ENCODE measurements at regions not wholly inside any gene's neighbourhood (a gene's known extent, or its start where the extent isn't known, plus 50 kb on each side); places are given as distances from the start of the nearest gene placed in this dataset.

GRCh38 chr2:16828044-16828827 lies 162.6 kb upstream of the CYRIA start:
- no peaks in the 10 kb centered on the region for H3K9me2 ChIP-seq (replicated peaks; ENCODE audit: insufficient read depth)
- H2AFZ ChIP-seq = no peak overlapping the region
- no peaks in the 10 kb centered on the region for H4K20me1 ChIP-seq (ENCODE audit: insufficient read depth, poor library complexity, severe bottlenecking)
- H3K4me1 ChIP-seq (ENCODE audit: insufficient read depth) = no peaks in the 10 kb centered on the region
- no peak overlapping the region for H3K4me2 ChIP-seq
- H3K4me3 ChIP-seq = no peak overlapping the region
- H3K9me3 ChIP-seq (ENCODE audit: low read depth) = no peaks in the 10 kb centered on the region
- H3K27me3 ChIP-seq = no peaks in the 10 kb centered on the region
- H3K27ac ChIP-seq = no peak overlapping the region
- DNase-seq (ENCODE audit: low spot score) = no peak
- H3K36me3 ChIP-seq (replicated peaks; ENCODE audit: insufficient read depth, low read depth) = no peaks in the 10 kb centered on the region
- WGBS (ENCODE audit: low lambda C conversion rate, missing lambda C conversion rate) = 76% methylated on average over 7 of the region's 7 CpGs
- no peak for TF ChIP-seq CTCF (IDR thresholded peaks at IDR 0.05; ENCODE audit: poor library complexity)
- no peak for TF ChIP-seq EZH2 (IDR thresholded peaks at IDR 0.05; ENCODE audit: borderline replicate concordance)
- no peak for TF ChIP-seq EZH2phosphoT487 (IDR thresholded peaks at IDR 0.05; ENCODE audit: low read depth, severe bottlenecking, unreplicated experiment)
- no peaks in the 10 kb centered on the region for H3K79me2 ChIP-seq

GRCh38 chr2:16824472-16824871 lies 158.8 kb upstream of the CYRIA start:
- TF ChIP-seq EZH2phosphoT487 (IDR thresholded peaks at IDR 0.05; ENCODE audit: low read depth, severe bottlenecking, unreplicated experiment) (no peak), CTCF (IDR thresholded peaks at IDR 0.05; ENCODE audit: poor library complexity) (no peak), EZH2 (IDR thresholded peaks at IDR 0.05; ENCODE audit: borderline replicate concordance) (no peak)
- H3K27ac ChIP-seq = no peak overlapping the region
- no peaks in the 10 kb centered on the region for H3K9me2 ChIP-seq (replicated peaks; ENCODE audit: insufficient read depth)
- DNase-seq (ENCODE audit: low spot score) = no peak
- H3K79me2 ChIP-seq = no peaks in the 10 kb centered on the region
- WGBS (ENCODE audit: low lambda C conversion rate, missing lambda C conversion rate) = 100% methylated on average over 1 of the region's 1 CpG
- H3K36me3 ChIP-seq (replicated peaks; ENCODE audit: insufficient read depth, low read depth) = no peaks in the 10 kb centered on the region
- H3K4me3 ChIP-seq = no peak overlapping the region
- H4K20me1 ChIP-seq (ENCODE audit: insufficient read depth, poor library complexity, severe bottlenecking) = no peaks in the 10 kb centered on the region
- no peaks in the 10 kb centered on the region for H3K4me1 ChIP-seq (ENCODE audit: insufficient read depth)
- H2AFZ ChIP-seq = no peak overlapping the region
- H3K4me2 ChIP-seq = no peak overlapping the region
- no peaks in the 10 kb centered on the region for H3K27me3 ChIP-seq
- H3K9me3 ChIP-seq (ENCODE audit: low read depth) = no peaks in the 10 kb centered on the region

GRCh38 chr2:16821692-16822091 lies 156.1 kb upstream of the CYRIA start:
- H3K9me2 ChIP-seq (replicated peaks; ENCODE audit: insufficient read depth) = no peaks in the 10 kb centered on the region
- H2AFZ ChIP-seq = no peak overlapping the region
- no peaks in the 10 kb centered on the region for H3K36me3 ChIP-seq (replicated peaks; ENCODE audit: insufficient read depth, low read depth)
- no peak overlapping the region for H3K27ac ChIP-seq
- no peaks in the 10 kb centered on the region for H3K9me3 ChIP-seq (ENCODE audit: low read depth)
- no peaks in the 10 kb centered on the region for H4K20me1 ChIP-seq (ENCODE audit: insufficient read depth, poor library complexity, severe bottlenecking)
- peaks cover 6% of the 10 kb centered on the region for H3K4me1 ChIP-seq (ENCODE audit: insufficient read depth)
- TF ChIP-seq CTCF (IDR thresholded peaks at IDR 0.05; ENCODE audit: poor library complexity) (no peak), EZH2phosphoT487 (IDR thresholded peaks at IDR 0.05; ENCODE audit: low read depth, severe bottlenecking, unreplicated experiment) (no peak), EZH2 (IDR thresholded peaks at IDR 0.05; ENCODE audit: borderline replicate concordance) (no peak)
- 51% methylated on average over 2 of the region's 2 CpGs for WGBS (ENCODE audit: low lambda C conversion rate, missing lambda C conversion rate)
- no peak overlapping the region for H3K4me2 ChIP-seq
- no peak overlapping the region for H3K4me3 ChIP-seq
- no peaks in the 10 kb centered on the region for H3K27me3 ChIP-seq
- no peaks in the 10 kb centered on the region for H3K79me2 ChIP-seq
- DNase-seq (ENCODE audit: low spot score) = no peak

All from hepatocyte (in vitro differentiated cells).